Activated CD4-positive, alpha-beta T cell treated with anti-CD3 and anti-CD28 coated beads for 36 hours (primary cell): ENCODE measurements at regions not wholly inside any gene's neighbourhood (a gene's known extent, or its start where the extent isn't known, plus 50 kb on each side); places are given as distances from the start of the nearest gene placed in this dataset.

Experiments
- ATAC-seq: fragments of 200-7000 bp; cut with Tn5 transposase; one replicate; pipeline ENCODE4 v1.10.0; 2021; ENCODE audit warnings: mild to moderate bottlenecking, moderate library complexity
- CTCF ChIA-PET: fragments of 350-600 bp; sonication (Branson Sonifier 250); formaldehyde crosslinking; loops from one replicate; lab custom pipeline; 2021; ENCODE audit warnings: antibody characterized with exemption; lab: Charles Lee
- POLR2A ChIA-PET: fragments of 350-600 bp; sonication (Branson Sonifier 250); formaldehyde crosslinking; loops from one replicate; lab custom pipeline; 2021; ENCODE audit warnings: antibody characterized with exemption, inconsistent platforms; lab: Charles Lee
- DNase-seq: peaks from one replicate; pipeline ENCODE4 v3.0.0-alpha.2; 2020
- H3K27ac Mint-ChIP-seq: one replicate; pipeline ENCODE4 v1.8.0; 2021; ENCODE audit warnings: mixed read lengths
- H3K27me3 Mint-ChIP-seq: one replicate; pipeline ENCODE4 v1.8.0; 2021; ENCODE audit warnings: mixed read lengths
- H3K36me3 Mint-ChIP-seq: one replicate; pipeline ENCODE4 v1.8.0; 2021; ENCODE audit warnings: low read depth, mixed read lengths
- H3K4me1 Mint-ChIP-seq: one replicate; pipeline ENCODE4 v1.8.0; 2021; ENCODE audit warnings: mixed read lengths
- H3K4me3 Mint-ChIP-seq: one replicate; pipeline ENCODE4 v1.8.0; 2021; ENCODE audit warnings: mild to moderate bottlenecking, moderate library complexity, mixed read lengths
- H3K9me3 Mint-ChIP-seq: one replicate; pipeline ENCODE4 v1.8.0; 2021; ENCODE audit warnings: low read depth, mixed read lengths
- intact Hi-C, 2 experiments: fragments of 100-400 bp; cut with DNase I in 1 of 2; cut with micrococcal nuclease in 1 of 2; formaldehyde crosslinking; loops; one replicate each; pipeline versions ENCODE4 v1.14.2 to v1.15.1; 2022 to 2024; cut with DNase I, micrococcal nuclease

DNA sequence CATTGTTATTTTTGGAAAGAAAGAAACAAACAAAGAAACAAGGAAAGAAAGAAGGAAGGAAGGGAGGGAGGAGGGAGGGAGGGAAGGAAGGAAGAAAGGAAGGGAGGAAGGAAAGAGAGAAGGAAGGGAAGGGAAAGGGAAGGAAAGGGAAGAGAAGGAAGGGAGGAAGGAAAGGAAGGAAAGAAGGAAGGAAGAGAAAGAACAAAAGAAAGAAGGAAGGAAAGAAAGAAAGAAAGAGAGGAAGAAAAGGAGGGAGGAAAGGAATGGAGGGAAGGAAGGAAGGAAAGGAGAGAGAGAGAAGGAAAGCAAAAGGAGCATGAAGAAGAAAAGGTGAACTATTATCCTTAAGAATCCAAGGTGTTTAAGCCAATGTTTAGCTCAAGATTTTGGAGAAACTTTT lies 262.7 kb upstream of the STT3B start:
- no peaks in the 10 kb centered on the region for H3K9me3 Mint-ChIP-seq

DNA sequence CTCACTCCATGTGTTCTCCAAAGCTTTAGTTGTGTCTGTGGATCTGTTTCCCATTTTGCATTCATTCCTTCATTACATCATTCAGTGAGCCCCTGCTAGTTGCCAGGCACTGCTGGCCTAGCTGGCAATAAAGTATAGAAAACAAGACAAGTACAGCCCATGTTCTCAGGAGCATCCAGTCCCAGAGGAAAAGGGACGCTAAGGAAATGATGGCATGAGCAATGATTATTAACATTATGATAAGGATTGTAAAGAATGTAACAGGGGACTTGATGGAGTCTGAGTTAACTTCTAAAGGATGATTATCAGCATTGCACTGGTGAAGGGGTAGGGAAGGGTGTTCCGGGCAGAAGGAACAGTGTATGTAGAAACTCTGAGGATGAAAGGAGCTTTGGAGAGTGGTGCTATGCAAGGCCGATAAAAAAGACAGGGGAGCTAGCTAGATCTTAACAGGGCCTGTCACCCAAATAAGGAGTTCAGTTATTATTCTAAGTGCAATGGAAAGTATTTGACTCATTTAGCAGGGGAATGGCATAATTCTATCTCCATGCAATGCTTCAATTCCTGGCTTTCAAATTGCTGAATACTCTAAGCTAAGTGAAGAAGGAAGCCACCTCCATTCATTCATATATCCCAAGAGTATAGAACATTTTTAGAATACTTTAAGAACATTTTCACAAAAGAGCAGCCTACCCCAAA lies 258.2 kb upstream of the STT3B start:
- Mint-ChIP-seq H3K27ac (no peak overlapping the region), H3K36me3 (no peaks in the 10 kb centered on the region), H3K27me3 (no peaks in the 10 kb centered on the region), H3K4me3 (no peak overlapping the region), H3K4me1 (peaks cover 11% of the 10 kb centered on the region), H3K9me3 (no peaks in the 10 kb centered on the region)
- ATAC-seq, result no peak
- ChIA-PET CTCF (no interaction called here), POLR2A (no interaction called here)
- intact Hi-C loops, result no loop called here
- no peak for DNase-seq

More for the DNA sequence above, 262.7 kb upstream of the STT3B start:
- POLR2A ChIA-PET, result no interaction called here
- H3K27ac Mint-ChIP-seq, result no peak overlapping the region
- intact Hi-C loops, result no loop called here
- ATAC-seq (no peak), DNase-seq (no peak)
- H3K4me1 Mint-ChIP-seq, result peaks cover 6% of the 10 kb centered on the region
- no peaks in the 10 kb centered on the region for H3K27me3 Mint-ChIP-seq
- H3K4me3 Mint-ChIP-seq, result no peak overlapping the region
- no peaks in the 10 kb centered on the region for H3K36me3 Mint-ChIP-seq
- CTCF ChIA-PET, result no interaction called here

DNA sequence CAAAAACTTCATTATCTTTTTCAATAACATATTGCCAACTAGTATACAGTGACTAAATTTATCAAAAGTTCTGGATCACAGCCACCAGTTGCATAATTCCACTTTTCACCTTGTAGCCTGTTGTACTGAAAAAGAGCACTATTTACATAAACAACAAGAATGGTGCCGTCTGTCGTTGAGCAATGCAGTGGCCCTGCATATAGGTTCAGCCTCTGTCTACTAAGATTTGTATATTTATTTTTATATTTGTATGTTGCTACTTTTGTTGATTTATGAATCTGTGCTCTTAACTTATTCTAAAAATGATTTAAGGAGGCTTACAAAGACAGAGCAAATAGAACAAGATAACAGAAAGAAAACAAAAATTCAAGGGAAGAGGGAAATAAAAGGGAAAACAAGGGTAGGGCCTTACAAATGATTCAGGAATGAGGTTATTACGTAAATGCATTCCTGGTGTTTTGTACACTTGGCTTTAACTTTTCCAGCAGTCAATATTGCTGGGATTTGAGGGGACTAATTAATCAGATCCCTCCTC lies 257.6 kb upstream of the STT3B start:
- intact Hi-C loops, result no loop called here
- Mint-ChIP-seq H3K4me3 (no peak overlapping the region), H3K36me3 (no peaks in the 10 kb centered on the region), H3K27ac (no peak overlapping the region), H3K27me3 (no peaks in the 10 kb centered on the region), H3K9me3 (no peaks in the 10 kb centered on the region), H3K4me1 (peaks cover 11% of the 10 kb centered on the region)
- ATAC-seq, result no peak
- CTCF ChIA-PET, result no interaction called here
- POLR2A ChIA-PET, result no interaction called here
- DNase-seq, result no peak

DNA sequence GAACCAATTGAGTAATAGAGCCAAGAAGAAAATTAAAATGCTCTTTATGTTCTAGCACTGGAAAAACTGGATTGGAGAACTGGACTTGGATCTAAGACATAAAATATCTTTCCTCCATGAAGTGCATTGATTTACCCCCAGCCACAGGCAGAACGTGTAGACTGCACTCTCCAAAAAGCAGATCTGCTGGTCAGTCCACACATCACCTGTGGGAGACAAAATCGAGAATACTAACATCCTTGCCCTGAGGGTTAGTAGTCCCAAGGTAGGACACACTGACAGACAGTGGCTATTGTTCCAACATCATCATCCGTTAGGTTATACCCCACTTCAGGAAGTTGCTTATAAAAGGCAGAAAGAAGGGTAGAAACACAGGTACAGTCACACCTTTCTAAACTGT lies 257.1 kb upstream of the STT3B start:
- Mint-ChIP-seq H3K36me3 (no peaks in the 10 kb centered on the region), H3K27me3 (no peaks in the 10 kb centered on the region), H3K4me3 (no peak overlapping the region), H3K4me1 (peaks cover 14% of the 10 kb centered on the region), H3K27ac (no peak overlapping the region), H3K9me3 (no peaks in the 10 kb centered on the region)
- no peak for ATAC-seq
- ChIA-PET POLR2A (no interaction called here), CTCF (interaction anchor here (0.8 kb wide), 1 partner anchor 885 kb away, joined by 3 read pairs; no protein-coding TSS in a partner anchor)
- DNase-seq, result no peak
- intact Hi-C loops, result no loop called here

DNA sequence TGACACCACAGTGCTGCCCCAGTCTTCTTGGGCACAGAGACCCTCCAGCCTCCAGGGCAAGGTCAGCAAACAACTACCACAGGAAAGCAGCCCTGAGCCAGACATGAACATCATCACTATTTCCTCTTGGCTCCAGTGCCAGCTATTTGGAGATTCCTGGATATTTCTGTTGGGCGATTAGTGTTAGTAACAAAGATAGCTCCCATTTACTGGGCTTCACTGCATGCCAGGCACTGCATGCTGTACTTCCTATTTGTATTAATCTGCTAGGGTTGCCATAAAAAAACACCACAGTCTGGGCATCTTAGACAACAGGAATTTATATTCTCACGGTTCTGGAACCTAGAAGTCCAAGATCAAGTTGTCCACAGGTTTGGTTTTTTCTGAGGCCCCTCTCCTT lies 255.1 kb upstream of the STT3B start:
- no peaks in the 10 kb centered on the region for H3K27me3 Mint-ChIP-seq
- CTCF ChIA-PET, result no interaction called here
- no peak for ATAC-seq

DNA sequence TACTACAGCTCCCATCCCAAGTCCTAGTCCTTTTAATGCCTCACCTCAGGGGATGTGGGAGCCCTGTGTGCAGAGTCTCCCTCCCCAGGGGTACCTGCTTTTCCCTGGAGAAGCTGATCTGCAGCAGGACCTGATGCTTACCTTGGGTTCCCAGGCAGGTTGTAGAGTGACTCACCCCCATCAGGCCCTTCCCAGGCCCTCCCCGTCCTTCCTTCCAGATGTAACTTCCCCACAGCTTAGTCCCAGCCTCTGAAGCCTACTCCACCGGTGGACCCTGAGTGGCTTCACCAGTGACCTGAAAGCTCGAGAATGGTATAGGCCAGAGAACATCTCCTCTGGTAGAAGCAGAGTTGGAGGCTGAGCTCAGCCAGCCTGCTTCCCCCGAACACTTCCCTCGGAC lies 254.2 kb upstream of the STT3B start:
- no peaks in the 10 kb centered on the region for H3K27me3 Mint-ChIP-seq
- H3K4me3 Mint-ChIP-seq, result no peak overlapping the region
- peaks cover 3% of the 10 kb centered on the region for H3K9me3 Mint-ChIP-seq
- intact Hi-C loops, result no loop called here
- CTCF ChIA-PET, result no interaction called here
- DNase-seq (no peak), ATAC-seq (no peak)
- no peak overlapping the region for H3K27ac Mint-ChIP-seq
- H3K36me3 Mint-ChIP-seq, result no peaks in the 10 kb centered on the region
- peaks cover 13% of the 10 kb centered on the region for H3K4me1 Mint-ChIP-seq
- POLR2A ChIA-PET, result no interaction called here

More for the DNA sequence above, 255.1 kb upstream of the STT3B start:
- Mint-ChIP-seq H3K4me3 (no peak overlapping the region), H3K9me3 (peaks cover 3% of the 10 kb centered on the region), H3K36me3 (no peaks in the 10 kb centered on the region), H3K4me1 (peaks cover 13% of the 10 kb centered on the region), H3K27ac (no peak overlapping the region)
- DNase-seq, result no peak
- intact Hi-C loops, result no loop called here
- POLR2A ChIA-PET, result no interaction called here

DNA sequence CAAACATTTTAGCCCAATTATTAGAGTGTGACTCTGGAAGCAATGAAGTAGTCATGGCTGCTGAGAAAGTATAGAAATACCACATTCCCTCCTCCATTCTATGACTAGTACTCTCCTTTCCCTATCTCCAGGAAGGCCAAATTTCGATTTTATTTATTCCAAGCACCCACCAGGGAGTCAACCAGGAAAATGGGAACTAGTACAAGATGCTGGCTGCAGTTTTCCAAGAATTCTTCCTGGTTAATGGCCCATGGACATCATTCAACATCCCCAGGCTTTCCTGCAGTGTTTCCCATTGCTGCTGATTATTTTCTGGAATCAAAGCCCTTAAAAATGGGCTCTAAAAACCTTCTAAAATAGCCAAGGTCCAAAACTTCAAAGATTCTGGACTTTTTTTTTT lies 247.9 kb upstream of the STT3B start:
- no peak overlapping the region for H3K27ac Mint-ChIP-seq
- intact Hi-C loops, result loop anchor here in 1 of 2 experiments (5.0 kb wide), 1 partner anchor 32 kb away; no protein-coding TSS in a partner anchor
- DNase-seq, result no peak
- H3K27me3 Mint-ChIP-seq, result no peaks in the 10 kb centered on the region
- ChIA-PET POLR2A (no interaction called here), CTCF (no interaction called here)
- H3K4me1 Mint-ChIP-seq, result peaks cover 22% of the 10 kb centered on the region
- H3K36me3 Mint-ChIP-seq, result no peaks in the 10 kb centered on the region
- ATAC-seq, result no peak
- H3K4me3 Mint-ChIP-seq, result no peak overlapping the region
- peaks cover 3% of the 10 kb centered on the region for H3K9me3 Mint-ChIP-seq

DNA sequence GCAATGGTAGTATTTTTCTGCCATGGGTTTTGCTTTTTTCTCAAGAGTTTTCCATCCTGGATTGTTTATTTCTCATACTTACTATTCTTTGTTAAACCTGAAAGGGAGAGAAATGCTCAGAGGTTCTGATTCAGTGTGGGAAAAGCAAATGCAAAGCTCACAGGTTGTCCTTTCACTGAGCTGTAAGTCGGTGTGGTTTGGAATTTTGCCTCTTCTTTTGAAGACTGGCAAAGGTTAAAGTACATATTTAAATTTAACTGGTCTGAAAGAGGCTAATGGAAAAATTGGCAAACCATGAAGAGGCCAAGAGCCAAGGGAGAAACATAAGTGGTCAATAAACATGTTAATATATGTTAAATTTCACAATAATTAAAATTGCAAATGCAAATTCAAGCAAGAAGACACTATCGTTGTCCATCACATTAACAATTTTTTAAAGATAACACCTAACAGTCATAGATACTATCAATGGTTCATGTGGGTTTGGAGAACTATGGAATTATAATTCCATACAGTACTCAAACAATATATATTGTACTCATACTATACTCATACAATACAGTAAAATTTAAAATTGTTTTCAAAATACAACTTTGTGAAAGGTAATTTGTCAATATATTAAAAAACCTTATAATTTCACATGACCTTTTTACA lies 246.8 kb upstream of the STT3B start:
- intact Hi-C loops, result loop anchor here in 1 of 2 experiments (5.0 kb wide), 1 partner anchor 34 kb away; no protein-coding TSS in a partner anchor
- ChIA-PET POLR2A (interaction anchor here (0.8 kb wide), 1 partner anchor 129 kb away, joined by 6 read pairs; no protein-coding TSS in a partner anchor), CTCF (no interaction called here)
- Mint-ChIP-seq H3K4me1 (peaks cover 19% of the 10 kb centered on the region), H3K27ac (no peak overlapping the region), H3K27me3 (no peaks in the 10 kb centered on the region), H3K4me3 (no peak overlapping the region), H3K36me3 (no peaks in the 10 kb centered on the region), H3K9me3 (peaks cover 3% of the 10 kb centered on the region)
- DNase-seq, result no peak
- no peak for ATAC-seq

DNA sequence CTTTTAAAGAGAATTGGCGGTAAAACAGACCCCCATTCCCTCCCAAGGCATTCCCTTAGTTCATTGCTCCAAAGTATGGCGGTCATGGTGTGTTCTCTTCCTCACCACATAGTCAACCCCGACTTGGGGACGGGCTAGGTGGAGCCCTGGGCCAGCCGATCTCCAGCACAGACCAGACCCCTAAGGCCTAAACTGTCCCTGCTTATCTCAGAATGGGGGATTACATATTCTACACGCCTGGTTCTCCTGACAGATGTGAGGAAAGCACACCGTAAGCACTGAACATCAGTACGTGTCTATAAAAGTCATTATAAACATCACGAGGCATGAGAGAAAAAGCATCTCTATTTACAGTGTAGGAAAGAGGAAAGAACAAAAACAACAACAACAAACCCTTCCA lies 244.5 kb upstream of the STT3B start:
- peaks cover 19% of the 10 kb centered on the region for H3K4me1 Mint-ChIP-seq
- H3K27ac Mint-ChIP-seq, result no peak overlapping the region
- no peaks in the 10 kb centered on the region for H3K36me3 Mint-ChIP-seq
- H3K9me3 Mint-ChIP-seq, result no peaks in the 10 kb centered on the region
- ATAC-seq (no peak), DNase-seq (no peak)
- POLR2A ChIA-PET, result no interaction called here
- CTCF ChIA-PET, result no interaction called here
- intact Hi-C loops, result loop anchor here in 1 of 2 experiments (5.0 kb wide), 1 partner anchor 36 kb away; no protein-coding TSS in a partner anchor
- H3K4me3 Mint-ChIP-seq, result no peak overlapping the region
- H3K27me3 Mint-ChIP-seq, result no peaks in the 10 kb centered on the region

DNA sequence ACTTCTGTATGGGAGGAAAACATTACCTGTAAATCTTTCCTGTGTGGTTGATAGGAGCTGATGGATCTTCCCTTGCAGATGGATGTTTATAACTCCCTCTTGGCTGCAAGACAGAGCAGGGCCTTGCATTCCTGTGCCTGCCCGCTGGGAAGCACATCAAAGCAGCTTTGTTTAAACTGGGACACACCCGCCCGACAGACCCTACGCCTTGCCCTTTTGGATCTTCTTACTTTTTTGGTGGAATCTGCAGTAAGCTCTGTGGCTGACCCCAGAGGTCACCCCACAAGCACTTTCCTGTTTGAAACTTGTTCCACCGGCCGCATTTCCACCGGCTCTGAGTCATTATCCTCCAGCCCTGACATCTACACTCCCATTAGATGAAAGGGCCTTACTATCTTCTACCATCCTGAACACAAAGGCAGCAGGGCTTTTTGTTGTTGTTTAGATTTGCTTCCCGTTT lies 244.1 kb upstream of the STT3B start:
- Mint-ChIP-seq H3K27me3 (no peaks in the 10 kb centered on the region), H3K27ac (no peak overlapping the region), H3K9me3 (no peaks in the 10 kb centered on the region), H3K36me3 (no peaks in the 10 kb centered on the region), H3K4me1 (peaks cover 19% of the 10 kb centered on the region), H3K4me3 (no peak overlapping the region)
- intact Hi-C loops, result loop anchor here in 1 of 2 experiments (5.0 kb wide), 1 partner anchor 36 kb away; no protein-coding TSS in a partner anchor
- ATAC-seq (peak; percentile 74), DNase-seq (peak; percentile 65)
- ChIA-PET CTCF (interaction anchor here (0.6 kb wide), 1 partner anchor 950 kb away, joined by 3 read pairs; the partner anchor contains the start of gene CMTM8), POLR2A (no interaction called here)

DNA sequence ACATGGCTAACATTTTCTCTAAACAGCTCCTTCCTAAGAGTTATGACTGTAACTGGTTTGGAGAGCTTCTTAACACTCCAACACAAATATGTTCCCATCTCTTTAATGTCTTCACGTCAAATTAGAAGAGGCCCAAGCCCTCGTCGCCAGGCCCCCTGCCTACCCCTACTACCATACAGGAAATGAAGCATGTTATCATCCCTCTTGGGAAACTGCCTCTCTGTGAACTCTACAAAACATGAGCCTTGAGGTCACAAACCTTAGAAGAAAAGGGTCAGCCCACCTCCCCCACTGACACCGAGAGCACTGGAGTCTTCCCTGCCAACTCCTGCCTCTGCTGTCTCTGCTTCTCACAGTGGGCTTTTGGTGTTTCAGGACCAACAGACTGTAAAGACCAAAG lies 243.1 kb upstream of the STT3B start:
- H3K27ac Mint-ChIP-seq, result no peak overlapping the region
- no peak for ATAC-seq
- intact Hi-C loops, result loop anchor here in 1 of 2 experiments (5.0 kb wide), 1 partner anchor 37 kb away; no protein-coding TSS in a partner anchor
- POLR2A ChIA-PET, result no interaction called here
- CTCF ChIA-PET, result no interaction called here
- DNase-seq, result no peak
- peaks cover 19% of the 10 kb centered on the region for H3K4me1 Mint-ChIP-seq
- H3K27me3 Mint-ChIP-seq, result no peaks in the 10 kb centered on the region
- H3K9me3 Mint-ChIP-seq, result no peaks in the 10 kb centered on the region
- H3K36me3 Mint-ChIP-seq, result no peaks in the 10 kb centered on the region
- no peak overlapping the region for H3K4me3 Mint-ChIP-seq
